NCI-H82 treated with DMSO at 0.1 percent for 48 hours (cell line): ENCODE measurements at regions not wholly inside any gene's neighbourhood (a gene's known extent, or its start where the extent isn't known, plus 50 kb on each side); places are given as distances from the start of the nearest gene placed in this dataset.
"Not testable (repeated sequence)": the region's sequence is repeated elsewhere in the genome, so short reads cannot be mapped to it uniquely, and the experiment has no call there.

Source experiments
- DNase-seq: peaks from one replicate; lab custom pipeline; 2025; ENCODE audit not compliant: unreplicated experiment; lab: John Stamatoyannopoulos, UW

GRCh38 chr5:1731855-1732237, 67.8 kb downstream of the MRPL36 start:
- not testable (repeated sequence) for DNase-seq

- no peak for DNase-seq
Observed at GRCh38 chr5:1731091-1731639, 68.5 kb downstream of the MRPL36 start.

- DNase-seq: no peak
Observed at GRCh38 chr5:1730487-1730847, 69.2 kb downstream of the MRPL36 start.

GRCh38 chr5:1729641-1730486, 69.8 kb downstream of the MRPL36 start:
- no peak for DNase-seq

GRCh38 chr5:1728846-1729245, 70.8 kb downstream of the MRPL36 start:
- no peak for DNase-seq

GRCh38 chr5:1727571-1727970, 72.1 kb downstream of the MRPL36 start:
- DNase-seq: no peak

- no peak for DNase-seq
Observed at GRCh38 chr5:1726956-1727355, 72.7 kb downstream of the MRPL36 start.

- DNase-seq: no peak
Observed at GRCh38 chr5:1726469-1726865, 73.2 kb downstream of the MRPL36 start.

- DNase-seq: no peak
Observed at GRCh38 chr5:1725641-1726468, 73.8 kb downstream of the MRPL36 start.

GRCh38 chr5:1724822-1725602, 74.6 kb downstream of the MRPL36 start:
- no peak for DNase-seq

GRCh38 chr5:1723957-1724821, 75.4 kb downstream of the MRPL36 start:
- no peak for DNase-seq

GRCh38 chr5:1723476-1723875, 76.2 kb downstream of the MRPL36 start:
- DNase-seq: no peak

- DNase-seq: no peak
Observed at GRCh38 chr5:1722877-1723276, 76.8 kb downstream of the MRPL36 start.

GRCh38 chr5:1720396-1721110, 79.1 kb downstream of the MRPL36 start:
- DNase-seq: no peak

GRCh38 chr5:1719860-1720259, 79.8 kb downstream of the MRPL36 start:
- no peak for DNase-seq

- no peak for DNase-seq
Observed at GRCh38 chr5:1718669-1719068, 81.0 kb downstream of the MRPL36 start.

GRCh38 chr5:1710091-1710490, 89.5 kb downstream of the MRPL36 start:
- not testable (repeated sequence) for DNase-seq

GRCh38 chr5:1709171-1709803, 90.3 kb downstream of the MRPL36 start:
- DNase-seq: no peak

GRCh38 chr5:1708592-1709141, 91.0 kb downstream of the MRPL36 start:
- no peak for DNase-seq
